Dermis blood vessel endothelial cell (primary cell): ENCODE measurements at regions not wholly inside any gene's neighbourhood (a gene's known extent, or its start where the extent isn't known, plus 50 kb on each side); places are given as distances from the start of the nearest gene placed in this dataset.

Experiments used
- DNase-seq: peaks from one replicate; pipeline ENCODE4 v3.0.0; 2010

DNA sequence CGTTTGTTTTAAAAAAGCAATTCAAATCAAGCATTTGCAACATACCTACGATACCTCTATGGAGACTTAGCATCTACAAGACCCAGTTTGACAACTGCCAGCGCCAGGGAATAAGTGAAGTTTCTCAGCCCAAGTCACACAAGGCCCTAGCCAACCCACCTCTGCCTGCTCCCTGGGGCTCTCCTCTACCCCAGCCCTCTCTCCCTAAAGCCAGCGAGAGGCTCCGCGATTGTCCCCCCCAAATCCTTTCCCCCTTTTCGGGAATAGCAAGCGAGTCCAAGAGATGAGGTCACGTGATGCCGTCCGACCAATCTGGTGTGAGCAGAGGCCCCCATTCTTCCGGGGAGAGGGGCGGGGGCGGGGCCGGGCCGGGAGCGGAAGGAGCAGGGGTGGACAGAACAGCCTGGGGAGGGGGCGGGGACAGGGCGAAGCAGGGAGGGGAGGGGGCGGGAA lies 102.2 kb upstream of the RAB6C start:
- DNase-seq, result no peak

DNA sequence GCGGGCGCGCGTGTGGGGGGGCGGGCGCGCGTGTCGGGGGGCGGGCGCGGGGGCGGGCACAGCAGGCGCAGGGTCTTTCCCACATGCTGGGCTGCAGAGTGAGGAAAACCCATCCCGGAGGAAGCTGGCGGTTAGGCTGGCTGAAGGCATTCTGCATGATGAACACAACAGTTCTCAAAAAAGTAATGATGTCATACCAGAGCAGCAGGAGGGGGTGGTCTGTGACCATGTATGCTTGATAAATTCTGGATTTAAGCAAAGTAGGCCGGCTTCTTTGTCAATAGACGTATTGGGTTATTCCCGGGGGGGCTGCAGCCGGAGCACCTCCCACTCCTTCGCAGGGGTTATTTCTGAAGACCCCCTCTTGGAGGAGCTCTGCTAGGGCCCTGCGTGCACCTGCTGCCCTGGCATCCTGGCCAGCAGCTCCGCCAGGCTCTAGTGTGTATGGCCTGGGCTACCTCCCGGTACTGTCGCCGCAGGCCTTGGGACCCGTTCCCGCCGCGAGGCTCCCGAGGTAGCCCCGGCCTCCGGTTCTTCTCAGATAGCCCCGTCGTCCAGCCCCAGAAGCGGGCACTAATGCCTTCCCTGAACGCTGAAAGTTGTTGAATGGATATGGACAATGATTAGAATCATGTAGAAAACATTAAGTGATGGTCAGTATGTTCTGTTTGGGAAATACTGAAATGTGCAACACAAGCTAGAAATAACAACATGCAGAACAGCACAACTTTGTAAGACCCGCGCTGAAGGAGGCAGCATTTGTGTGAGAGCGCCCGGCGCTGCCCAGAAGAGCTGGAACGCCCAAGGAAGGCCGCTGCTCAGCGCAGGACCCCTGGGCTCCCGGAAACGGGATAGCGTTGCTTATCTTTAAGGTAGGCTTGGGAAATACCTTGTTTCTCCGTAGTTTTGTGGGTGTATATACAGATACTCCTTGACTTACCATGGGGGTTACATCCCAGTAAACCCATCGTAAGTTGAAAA lies 101.4 kb upstream of the RAB6C start:
- no peak for DNase-seq

DNA sequence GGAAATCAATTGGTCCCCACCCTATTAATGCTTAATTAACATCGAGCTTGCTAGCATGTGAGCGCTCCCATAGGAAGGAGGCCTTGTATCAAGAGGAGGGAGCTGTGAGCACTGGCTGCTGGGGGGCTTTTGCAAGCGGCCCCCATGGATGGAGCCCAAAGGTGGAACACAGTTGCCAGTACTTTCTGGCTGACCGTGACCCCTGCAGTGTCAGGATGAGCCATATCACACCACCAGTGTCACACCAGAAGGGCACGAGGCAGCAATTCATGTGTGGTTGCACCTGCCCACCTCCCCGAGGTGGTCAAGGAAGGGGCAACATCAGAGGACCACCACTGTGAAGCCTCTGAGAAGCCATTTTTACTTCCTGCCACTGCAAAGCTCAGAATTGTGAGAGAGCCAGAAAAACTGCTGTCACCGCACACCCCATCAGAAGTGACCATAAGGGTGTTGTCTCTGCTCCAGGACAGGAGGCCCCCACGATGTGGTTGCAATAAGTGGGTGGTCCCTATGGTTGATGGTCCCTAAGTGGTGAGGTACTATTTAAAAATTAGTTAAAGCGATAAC lies 99.8 kb upstream of the RAB6C start:
- no peak for DNase-seq

DNA sequence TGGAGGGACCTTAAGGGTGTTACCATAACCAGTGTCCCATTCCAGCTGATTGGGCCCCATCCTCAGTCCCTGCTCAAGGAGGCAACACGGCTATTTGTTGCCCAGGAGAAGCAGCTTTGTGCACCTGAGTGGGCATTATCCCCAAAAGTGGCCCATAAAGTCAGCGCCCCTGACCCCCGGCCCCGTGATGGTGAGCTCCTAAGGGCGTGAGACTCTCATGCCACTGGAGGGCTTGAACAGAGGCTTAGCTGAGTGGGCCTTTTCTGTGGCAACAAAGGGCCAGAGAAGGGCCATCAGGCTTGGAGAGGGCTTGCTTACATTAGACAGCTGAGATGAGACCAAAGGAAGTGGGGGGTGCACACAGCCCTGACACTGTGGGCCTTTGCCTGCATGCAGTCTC lies 99.2 kb upstream of the RAB6C start:
- no peak for DNase-seq

DNA sequence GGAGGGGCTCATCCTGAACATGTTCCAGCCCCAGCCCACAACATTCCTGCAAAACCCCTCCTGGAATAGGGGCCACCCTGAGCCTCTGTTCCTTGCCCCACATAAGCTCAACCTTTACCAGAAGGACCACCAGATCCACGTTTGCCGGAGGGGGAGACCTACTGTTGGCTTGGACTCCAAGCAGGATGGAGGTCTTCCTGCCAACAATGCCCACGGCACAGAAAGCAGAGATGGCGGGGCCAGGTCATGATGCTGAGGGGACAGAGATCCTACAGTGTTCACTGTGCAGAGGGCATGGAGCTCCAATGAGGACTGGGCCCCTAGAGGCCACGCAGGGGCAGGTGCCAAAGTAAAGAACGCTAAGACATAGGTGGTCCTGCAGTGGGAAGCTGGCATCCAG lies 98.5 kb upstream of the RAB6C start:
- DNase-seq, result no peak

DNA sequence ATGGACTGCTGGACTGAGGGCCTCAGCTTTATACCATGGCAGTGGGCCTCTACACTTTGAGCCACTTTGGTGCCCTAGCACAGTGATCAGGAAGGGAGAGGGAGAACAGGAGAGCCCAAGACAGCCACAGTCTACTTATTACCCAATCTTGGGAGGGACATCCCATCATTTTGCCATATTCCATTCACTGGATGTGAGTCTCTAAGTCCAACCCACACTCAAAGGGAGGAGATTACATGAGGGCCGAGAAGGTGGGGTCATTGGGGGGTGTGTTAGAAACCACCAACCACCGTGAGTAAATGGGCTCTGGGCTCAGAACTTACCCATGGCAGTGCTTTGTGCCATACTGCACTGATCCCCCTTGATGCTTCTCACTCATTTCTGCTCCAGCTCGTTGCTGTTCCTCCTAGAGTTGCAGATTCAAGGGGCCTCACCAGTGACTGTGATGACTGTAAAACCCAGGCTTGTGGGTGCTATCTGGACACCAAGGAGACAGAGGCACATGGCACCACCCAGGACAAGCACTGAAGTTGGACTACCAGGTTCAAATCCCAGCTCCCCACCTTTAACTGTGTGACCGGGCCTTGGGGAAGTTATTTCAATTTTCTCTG lies 97.6 kb upstream of the RAB6C start:
- no peak for DNase-seq

DNA sequence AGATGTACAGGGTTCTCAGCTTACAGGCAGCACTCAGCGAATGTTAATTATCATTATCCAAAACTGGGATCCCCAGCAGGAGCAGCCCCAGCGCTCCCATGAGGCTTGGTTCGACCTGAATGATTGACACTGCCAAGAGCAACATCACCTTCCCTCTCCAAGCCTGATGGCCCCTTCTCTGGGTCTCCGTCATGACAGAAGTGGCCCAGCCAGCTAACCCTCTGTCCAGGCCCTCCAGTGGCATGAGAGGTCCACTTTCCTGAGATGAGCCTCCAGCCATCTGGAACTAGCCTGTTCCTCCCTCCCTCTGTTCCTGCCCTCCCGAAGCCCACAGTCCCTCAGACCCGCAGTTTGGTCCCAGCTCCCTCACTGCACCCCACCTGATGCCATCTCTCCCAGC lies 97.0 kb upstream of the RAB6C start:
- no peak for DNase-seq

DNA sequence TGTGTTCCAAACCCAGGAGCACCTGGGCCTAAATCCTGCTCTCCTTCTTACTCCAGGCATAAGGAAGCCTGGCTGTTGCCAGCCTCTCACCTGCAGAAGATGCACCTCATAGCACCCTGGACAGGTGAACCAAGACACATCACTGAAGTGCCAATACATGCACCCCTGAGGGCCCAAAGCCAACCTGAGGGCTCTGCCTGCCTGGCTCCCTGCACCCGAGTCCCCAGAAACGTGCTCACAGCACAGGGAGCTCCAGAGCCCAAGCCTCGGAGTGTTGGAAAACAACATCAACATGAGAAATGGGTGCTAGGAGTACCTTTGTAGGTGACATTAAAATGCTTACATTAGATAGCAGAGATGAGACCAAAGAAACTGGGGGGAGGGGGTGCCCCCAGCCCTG lies 96.3 kb upstream of the RAB6C start:
- DNase-seq, result no peak

DNA sequence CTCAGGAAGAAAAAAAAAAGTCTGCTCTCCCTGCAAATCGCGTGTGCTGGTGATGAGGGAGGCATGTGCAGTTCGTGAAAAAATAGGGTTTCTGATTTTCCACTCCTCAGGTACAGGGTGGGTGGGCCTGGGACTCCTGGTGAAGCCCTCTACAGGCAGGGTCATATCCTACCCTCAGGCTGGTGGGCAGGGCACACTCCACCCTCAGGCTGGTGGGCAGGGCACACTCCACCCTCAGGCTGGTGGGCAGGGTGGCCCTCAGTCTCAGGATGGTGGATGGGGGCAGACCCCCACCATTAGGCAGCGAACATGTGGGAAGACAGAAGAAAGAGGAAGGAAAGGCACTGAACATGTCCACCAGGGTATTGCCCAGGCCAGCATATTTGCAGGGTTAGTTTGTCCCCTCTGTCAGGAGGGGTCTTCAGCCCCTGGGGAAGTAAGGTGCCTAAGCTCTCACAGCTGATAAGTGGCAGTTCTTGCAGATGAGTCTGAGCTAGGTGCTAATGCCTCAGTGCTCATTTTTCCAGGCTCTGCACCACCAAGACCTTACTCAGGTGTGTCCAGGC lies 95.2 kb upstream of the RAB6C start:
- DNase-seq, result no peak

DNA sequence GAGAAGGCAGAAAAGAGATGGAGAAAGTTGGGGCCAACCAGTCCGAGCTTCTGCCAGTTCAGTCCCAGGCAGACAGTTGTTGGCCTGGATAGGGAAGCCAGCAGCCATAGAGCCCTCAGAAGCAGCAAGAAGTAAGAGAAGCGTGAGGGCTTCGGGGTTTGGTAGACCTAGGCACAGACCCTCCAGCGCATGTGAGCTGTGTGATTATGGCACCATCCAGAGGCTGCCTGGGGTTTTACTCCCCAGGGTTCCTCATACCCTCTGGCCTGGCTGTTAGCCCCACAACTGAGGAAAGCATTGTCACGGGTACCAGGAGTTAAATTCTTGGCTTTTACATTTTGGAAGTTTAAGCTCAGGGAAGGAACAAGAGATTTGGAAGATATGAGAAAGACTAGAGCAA lies 93.7 kb upstream of the RAB6C start:
- DNase-seq, result no peak

DNA sequence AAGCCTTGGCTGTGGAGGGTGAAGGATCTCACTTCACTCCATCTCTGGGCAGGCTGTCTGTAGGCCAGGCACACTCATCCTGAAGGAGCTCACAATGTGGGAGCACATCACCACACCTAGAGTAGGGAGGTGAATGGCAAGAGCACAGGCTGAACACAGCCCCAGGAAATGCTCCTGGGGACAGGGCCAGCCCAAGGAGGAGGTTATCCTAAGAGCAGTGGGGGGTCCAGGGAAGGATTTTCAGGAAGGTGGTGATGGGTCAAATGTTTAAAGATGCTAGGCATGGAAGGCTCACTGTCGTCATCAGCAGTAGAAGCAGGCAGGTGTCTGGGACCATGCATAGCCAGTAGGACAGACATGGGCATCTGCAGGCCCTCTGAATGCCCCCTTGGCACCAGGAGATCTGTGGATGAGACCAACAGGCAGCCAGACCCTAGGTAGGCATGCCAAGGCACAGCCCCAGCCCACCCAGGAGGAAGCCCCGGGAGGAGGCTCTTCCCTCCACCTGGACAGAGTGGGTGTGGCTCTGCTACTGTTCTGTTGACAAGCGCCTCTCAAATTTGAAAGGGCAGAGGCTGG lies 91.7 kb upstream of the RAB6C start:
- no peak for DNase-seq

DNA sequence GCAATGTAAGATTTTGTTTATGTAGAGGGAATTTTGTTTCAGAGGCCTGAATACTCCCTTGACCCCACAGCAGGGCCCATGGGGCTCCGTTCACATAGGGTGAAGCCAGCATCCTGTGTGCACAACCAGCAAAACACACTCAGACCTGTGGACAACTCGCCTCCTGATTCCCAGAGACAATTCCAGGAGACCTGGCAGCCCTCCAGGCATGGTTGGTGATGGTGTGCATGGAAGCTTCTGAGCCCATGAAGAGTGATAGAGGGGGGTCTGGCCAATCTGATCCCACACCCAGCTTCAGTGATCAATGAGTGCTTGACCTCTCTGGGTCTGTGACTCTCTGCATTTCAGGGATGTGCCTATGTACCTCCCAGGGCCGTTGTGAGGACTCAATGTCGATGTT lies 91.0 kb upstream of the RAB6C start:
- no peak for DNase-seq

DNA sequence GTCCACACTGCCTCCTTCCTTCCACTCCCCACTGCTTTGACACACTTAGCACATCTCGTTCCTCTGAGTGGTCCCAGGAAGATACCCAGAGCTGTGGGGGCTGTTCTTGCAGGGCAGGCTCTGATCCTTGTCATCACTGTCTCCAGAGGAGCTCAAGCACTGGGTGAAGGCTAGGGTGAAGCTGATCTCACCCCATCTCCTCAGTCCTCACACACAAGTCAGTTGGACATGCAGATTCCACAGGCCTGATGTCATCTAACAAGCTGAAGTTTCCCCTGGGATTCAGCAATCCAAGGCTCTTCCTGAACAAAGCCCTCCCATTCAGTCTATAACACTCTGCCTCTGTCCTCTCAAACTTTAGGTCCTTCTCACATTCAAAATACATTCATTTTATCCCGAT lies 90.6 kb upstream of the RAB6C start:
- no peak for DNase-seq

DNA sequence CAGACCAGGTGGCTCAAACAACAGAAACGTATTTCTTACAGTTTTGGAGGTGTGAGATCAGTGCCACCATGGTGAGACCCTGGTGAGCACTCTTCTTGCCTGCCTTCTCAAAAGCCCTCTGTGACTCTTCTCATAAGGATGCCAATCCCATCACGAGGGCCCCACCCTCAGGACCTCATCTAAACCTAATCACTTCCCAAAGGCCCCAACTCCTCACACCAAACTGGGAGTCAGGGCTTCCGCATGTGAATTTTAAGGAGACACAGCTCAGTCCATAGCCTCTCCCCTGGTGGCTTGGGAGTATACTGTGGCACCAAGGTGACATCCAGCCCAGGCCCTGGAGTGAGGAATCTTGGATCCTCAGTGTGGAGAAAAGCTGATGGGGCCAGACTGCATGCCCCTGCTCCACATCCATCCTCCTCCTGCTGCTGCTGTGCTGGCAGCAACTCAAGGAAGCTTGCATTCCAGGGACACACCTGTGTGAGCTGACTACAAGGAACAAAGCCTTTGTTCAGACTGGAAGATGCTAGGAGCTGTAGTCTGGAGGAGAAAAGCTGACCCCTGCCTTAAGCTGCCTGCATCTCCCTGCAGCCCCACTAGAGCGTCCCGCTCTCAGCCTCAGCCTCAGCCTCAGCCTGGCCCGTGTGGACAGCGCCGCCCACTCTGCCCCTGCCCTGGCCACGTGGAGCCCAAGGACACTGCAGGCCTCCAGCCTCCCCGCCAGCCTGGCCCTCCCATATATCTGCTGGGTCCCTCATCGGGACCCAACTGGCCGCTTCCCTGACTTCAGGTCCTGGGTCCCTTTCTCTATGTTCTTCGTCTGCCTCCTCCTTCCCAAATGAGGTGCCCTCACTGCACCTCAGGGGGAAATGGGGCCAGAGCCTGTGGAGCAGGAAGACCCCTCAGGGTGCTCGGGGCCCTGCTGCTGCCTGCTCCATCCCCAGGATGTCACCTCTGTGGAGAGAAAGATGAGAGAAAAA lies 87.8 kb upstream of the RAB6C start:
- no peak for DNase-seq

DNA sequence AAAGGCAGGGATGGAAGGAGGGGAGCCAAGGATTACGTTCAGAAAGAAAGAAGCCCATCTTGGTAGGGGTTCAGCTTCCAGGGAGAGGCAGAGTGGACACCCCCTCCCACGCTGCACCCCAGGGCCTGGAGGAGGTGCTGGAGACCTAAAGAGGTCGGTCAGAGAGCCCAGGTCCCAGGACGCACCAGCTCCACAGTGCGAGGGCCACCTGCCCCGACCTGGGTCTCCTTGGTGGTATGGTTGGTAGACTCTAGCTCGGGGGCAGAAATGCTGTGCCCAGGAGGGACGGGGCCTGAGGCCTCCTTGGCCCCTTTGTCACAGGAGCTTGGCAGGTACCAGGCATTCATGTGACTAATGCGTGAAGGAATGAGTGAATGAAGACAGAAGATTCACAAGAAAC lies 87.1 kb upstream of the RAB6C start:
- no peak for DNase-seq

DNA sequence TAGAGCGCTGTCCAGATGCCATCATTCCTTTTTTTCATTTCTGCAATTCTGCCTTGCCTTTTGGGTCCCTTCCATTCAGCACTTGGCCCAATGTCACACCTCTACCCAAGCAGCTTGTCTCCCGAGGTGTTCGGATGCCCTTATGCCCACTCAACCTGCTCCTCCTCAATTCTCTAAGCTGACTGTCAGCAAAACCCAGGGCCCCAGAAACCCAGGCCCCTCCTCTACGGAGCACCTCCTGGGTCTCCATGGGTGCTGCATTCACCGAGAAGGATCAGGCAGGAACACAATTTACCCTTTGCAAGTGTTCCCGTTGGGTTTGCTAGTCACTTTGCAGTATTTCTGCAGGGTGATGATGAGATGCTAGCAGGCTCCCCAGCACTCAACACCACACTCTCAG lies 86.7 kb upstream of the RAB6C start:
- no peak for DNase-seq

DNA sequence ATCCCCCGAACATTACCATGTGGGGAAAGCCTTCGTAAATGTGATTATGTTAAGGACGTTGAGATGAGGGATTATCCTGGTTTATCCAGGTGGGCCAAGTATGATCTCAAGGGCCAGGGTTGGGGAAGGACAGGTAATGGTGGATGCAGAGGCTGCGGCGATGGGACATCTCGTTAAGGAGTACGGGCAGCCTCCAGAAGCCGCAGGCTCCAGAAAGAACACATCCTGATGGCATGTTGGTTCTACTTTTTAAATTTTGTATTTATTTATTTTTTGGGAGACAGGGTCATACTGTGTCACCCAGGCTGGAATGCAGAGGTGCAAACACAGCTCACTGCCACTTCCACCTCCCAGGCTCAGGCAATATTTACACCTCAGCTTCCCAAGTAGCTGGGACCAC lies 86.2 kb upstream of the RAB6C start:
- no peak for DNase-seq

DNA sequence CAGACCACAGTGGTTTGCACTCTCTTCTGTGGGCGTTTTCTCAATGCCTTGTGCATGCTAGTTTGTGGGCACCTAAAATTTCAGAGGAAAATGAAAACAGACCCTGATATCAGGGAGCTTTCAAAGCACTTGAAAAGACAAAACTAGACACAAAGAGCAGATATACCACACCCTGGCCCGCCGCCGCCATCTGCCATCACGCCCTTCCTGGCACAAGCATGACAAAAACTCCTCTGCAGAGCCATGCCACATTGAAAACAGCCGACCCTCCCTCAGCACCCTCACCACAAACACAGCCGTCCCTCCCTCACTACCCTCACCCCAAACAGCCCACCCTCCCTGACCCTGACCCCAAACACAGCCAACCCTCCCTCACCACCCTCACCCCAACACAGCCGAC lies 84.8 kb upstream of the RAB6C start:
- no peak for DNase-seq

DNA sequence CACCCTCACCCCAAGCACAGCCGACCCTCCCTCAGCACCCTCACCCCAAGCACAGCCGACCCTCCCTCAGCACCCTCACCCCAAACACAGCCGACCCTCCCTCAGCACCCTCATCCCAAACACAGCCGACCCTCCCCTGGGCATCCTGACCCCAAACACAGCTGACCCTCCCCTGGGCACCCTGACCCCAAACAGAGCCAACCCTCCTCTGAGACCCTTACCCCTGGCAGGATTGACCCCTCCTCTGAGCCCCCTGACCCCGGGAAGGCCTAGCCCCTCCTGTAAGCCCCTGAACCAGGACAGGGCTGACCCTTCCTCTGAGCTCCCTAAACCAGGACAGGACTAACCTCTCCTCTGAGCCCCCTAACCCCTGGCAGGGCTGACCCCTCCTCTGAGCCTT lies 84.4 kb upstream of the RAB6C start:
- DNase-seq, result no peak

DNA sequence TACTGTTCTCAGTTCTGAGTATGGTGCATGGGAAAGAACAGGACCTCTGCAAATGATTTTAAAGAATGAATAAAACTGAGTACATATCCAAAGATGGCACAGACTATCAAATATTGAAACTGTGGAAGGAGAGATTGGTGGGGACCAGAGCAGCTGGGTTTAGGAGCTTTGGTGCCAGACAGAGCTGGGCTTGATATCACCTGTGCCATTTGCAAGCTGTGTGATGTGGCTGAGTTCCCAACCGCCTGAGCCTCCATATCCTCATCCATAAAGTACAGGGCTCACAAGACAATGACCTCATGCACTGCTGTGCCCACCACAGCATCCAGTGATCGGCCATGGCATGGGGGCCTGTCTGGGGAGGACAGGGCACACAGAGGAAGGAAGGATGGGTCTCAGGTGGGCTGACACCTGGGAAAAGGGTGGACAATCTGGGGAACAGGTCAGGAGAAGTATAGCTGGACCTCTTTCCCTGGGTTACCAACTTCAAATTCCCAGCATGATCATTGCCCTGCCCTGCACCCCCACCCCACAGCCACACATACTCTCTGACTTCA lies 83.9 kb upstream of the RAB6C start:
- DNase-seq, result no peak

DNA sequence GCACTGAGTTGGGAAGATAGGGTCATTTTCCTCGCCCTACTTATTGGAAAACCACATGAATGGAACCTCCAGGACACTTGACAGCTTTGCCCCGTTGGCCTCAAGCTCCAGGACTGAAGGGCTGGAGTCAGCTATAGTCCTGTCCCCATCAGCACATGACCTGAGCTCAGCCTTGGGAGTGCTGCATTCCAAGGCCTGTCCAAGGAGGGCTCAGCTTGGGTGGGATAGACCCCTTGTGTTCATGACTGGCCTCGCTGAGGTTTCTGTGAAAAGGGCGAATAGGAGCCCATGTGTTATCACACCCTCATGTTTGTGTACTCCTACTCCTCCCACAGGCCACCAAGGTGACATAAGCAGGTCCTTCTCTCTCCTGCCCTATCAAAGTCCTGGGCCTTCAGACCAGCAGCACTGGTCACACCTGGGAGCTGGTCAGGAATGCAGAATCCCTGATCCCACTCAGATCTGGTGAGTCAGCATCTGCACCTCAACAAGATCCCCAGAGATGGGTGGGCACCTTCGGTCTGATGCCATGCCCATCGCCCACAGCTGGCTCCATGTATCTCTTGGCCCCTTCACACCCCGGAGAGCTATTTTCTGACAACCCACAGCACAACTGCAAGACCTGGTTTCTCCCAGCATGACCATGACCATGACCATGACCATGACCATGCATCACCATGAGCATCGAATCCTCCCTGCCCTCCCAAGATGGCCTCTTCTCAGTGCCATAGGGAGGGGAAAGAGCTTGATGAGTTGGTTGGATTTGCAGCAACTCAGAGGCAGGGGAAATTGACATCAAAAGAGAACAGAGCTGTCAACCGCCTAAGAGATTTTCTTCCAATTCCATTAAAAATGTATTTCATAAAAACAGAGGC lies 83.0 kb upstream of the RAB6C start:
- no peak for DNase-seq
